Breast epithelium (tissue), 3 donors: ENCODE measurements at regions not wholly inside any gene's neighbourhood (a gene's known extent, or its start where the extent isn't known, plus 50 kb on each side); places are given as distances from the start of the nearest gene placed in this dataset.

Experiments
- POLR2A ChIP-seq: fragments of 450-650 bp; IDR thresholded peaks from one replicate; pipeline ENCODE4 v1.6.1; 2016; ENCODE audit warnings: antibody characterized with exemption, mild to moderate bottlenecking, moderate library complexity
- TF ChIP-seq, protein P1 (sequence below), 3 donors: fragments of 450-650 bp; IDR thresholded peaks; one replicate each; pipeline ENCODE4 v1.5.1; 2016 to 2017; ENCODE audit warnings: antibody characterized with exemption in 3 of 3, mild to moderate bottlenecking in 3 of 3, moderate library complexity in 3 of 3

DNA sequence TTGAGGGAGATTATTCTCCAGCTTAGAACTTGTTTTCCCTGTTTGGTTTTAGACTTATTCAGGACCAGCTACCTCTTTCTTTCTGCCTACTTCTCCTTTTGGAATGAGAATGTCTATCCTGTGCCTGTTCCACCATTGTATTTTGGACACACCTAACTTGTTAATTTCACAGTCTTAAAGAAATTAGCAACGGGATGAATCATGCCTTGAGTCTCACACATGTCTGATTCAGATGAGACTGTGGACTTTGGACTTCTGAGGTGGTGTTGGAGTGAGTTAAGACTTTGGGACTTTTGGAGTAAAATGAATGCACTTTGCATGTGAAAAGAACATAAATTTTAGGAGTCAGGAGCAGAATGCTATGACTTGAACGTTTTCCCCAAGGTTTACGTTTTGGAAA is 581.4 kb downstream of the CDH11 start:
- TF ChIP-seq, protein P1, sequence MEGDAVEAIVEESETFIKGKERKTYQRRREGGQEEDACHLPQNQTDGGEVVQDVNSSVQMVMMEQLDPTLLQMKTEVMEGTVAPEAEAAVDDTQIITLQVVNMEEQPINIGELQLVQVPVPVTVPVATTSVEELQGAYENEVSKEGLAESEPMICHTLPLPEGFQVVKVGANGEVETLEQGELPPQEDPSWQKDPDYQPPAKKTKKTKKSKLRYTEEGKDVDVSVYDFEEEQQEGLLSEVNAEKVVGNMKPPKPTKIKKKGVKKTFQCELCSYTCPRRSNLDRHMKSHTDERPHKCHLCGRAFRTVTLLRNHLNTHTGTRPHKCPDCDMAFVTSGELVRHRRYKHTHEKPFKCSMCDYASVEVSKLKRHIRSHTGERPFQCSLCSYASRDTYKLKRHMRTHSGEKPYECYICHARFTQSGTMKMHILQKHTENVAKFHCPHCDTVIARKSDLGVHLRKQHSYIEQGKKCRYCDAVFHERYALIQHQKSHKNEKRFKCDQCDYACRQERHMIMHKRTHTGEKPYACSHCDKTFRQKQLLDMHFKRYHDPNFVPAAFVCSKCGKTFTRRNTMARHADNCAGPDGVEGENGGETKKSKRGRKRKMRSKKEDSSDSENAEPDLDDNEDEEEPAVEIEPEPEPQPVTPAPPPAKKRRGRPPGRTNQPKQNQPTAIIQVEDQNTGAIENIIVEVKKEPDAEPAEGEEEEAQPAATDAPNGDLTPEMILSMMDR (IDR thresholded peaks at IDR 0.05): no peak
- TF ChIP-seq POLR2A: no peak
